GM13977 (cell line): ENCODE measurements at regions not wholly inside any gene's neighbourhood (a gene's known extent, or its start where the extent isn't known, plus 50 kb on each side); places are given as distances from the start of the nearest gene placed in this dataset.

Experiments
- DNase-seq: peaks from one replicate; pipeline ENCODE4 v3.0.0; 2012; ENCODE audit warnings: low spot score
- in situ Hi-C: fragments of 300-500 bp; cut with MboI; formaldehyde crosslinking; loops from one replicate; pipeline ENCODE4 v1.12.0; 2022; ENCODE audit warnings: low sequenced_read_pairs, low pct_unique_long_range_greater_than_20kb, mixed read lengths, inconsistent platforms; ENCODE audit not compliant: unreplicated experiment
- TF ChIP-seq, protein P1 (sequence below): IDR thresholded peaks from 2 replicates; pipeline ENCODE4 v1.5.1; 2012; ENCODE audit warnings: mild to moderate bottlenecking, control low read depth; ENCODE audit not compliant: insufficient read depth; ENCODE audit errors: extremely low read depth, missing control alignments

DNA sequence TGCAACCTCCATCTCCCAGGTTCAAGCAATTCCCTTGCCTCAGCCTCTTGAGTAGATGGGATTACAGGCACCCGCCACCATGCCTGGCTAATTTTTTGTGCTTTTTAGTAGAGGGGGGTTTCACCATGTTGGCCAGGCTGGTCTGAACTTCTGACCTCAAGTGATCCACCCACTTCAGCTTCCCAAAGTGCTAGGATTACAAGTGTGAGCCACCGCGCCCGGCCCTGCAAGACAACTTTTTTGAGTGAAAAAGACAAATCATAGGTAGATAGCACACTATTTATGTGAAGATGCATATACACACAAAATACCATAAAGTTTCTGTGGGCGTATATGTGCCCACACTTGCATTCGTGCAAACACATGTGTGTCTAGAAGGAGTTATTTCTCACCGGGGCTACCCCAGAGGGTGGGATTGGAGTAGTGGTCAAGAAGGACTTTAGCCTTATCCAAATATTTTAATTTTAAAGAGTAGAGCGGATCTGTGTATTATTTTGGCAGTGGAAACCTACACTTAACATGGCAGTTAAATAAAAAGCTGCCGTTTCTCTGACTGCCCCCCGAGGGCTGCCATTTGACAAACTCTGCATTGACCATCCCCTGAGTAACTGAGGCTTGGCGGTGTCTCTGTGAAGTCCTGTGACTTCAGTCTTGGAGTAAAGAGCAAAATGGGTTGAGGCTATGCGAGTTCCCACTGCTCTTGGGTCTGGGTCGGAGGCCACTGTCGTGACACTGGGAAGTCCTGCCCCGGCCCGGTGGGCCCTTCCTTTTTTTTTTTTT lies 93.4 kb upstream of the PTCH1 start:
- TF ChIP-seq, protein P1, sequence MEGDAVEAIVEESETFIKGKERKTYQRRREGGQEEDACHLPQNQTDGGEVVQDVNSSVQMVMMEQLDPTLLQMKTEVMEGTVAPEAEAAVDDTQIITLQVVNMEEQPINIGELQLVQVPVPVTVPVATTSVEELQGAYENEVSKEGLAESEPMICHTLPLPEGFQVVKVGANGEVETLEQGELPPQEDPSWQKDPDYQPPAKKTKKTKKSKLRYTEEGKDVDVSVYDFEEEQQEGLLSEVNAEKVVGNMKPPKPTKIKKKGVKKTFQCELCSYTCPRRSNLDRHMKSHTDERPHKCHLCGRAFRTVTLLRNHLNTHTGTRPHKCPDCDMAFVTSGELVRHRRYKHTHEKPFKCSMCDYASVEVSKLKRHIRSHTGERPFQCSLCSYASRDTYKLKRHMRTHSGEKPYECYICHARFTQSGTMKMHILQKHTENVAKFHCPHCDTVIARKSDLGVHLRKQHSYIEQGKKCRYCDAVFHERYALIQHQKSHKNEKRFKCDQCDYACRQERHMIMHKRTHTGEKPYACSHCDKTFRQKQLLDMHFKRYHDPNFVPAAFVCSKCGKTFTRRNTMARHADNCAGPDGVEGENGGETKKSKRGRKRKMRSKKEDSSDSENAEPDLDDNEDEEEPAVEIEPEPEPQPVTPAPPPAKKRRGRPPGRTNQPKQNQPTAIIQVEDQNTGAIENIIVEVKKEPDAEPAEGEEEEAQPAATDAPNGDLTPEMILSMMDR, result no peak
- DNase-seq, result no peak
- in situ Hi-C loops, result no loop called here

DNA sequence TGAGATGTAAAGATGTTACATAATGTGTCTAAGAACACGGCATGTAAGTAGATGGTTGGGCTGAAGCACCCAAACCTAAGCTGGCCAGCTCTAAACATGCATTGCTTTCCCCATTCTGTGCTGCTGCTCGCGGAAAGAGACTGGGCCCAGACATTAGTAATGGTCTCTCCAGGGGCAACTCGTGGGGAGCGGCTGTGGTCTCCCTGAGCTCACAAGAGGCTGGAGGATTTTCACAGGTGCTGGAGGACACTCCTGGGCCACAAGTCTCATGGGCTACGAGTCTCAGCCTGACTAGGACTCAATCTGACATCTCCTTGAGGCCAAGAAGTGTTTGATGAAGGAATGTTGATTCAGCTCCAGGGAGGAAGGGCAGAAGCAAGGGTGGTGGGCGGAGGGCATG lies 92.7 kb upstream of the PTCH1 start:
- TF ChIP-seq, protein P1, result no peak

DNA sequence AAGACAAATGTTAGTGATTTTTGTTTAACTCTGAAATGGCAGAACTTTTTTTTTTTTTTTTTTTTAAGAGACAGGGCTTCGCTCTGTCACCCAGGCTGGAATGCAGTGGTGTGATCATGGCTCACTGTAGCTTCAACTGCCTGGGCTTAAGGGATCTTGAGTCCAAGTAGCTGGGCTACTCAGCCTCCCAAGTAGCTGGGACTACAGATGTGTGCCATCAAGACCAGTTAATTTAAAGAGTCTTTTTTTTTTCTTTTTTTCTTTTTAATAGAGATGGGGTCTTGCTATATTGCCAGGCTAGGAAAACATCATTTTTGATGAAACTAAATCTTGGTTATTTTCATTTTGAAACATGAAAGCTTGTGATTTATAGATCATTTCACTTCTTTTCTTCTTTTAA lies 91.6 kb upstream of the PTCH1 start:
- TF ChIP-seq, protein P1, result no peak
- in situ Hi-C loops, result no loop called here
- no peak for DNase-seq

More for the DNA sequence above, 92.7 kb upstream of the PTCH1 start:
- no peak for DNase-seq
- in situ Hi-C loops, result no loop called here

DNA sequence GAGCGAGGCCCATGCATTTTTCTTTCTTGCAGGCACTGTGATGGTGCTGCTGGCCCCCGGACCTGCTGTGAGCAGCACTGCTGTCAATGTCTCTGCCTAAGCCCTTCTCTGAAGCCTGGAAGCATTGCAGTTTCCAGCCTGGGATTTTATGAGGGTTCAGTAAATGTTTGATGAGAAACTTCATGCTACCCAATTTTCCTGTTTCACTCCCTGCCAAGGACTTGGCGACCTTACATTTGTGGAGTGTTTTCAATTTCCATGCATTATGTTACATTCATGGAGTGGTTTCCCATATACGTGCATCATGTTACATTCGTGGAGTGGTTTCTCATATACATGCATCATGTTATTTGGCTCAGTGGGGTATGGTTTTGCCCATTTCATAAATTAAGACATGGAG lies 90.7 kb upstream of the PTCH1 start:
- in situ Hi-C loops, result no loop called here
- DNase-seq, result no peak
- TF ChIP-seq, protein P1, result no peak

DNA sequence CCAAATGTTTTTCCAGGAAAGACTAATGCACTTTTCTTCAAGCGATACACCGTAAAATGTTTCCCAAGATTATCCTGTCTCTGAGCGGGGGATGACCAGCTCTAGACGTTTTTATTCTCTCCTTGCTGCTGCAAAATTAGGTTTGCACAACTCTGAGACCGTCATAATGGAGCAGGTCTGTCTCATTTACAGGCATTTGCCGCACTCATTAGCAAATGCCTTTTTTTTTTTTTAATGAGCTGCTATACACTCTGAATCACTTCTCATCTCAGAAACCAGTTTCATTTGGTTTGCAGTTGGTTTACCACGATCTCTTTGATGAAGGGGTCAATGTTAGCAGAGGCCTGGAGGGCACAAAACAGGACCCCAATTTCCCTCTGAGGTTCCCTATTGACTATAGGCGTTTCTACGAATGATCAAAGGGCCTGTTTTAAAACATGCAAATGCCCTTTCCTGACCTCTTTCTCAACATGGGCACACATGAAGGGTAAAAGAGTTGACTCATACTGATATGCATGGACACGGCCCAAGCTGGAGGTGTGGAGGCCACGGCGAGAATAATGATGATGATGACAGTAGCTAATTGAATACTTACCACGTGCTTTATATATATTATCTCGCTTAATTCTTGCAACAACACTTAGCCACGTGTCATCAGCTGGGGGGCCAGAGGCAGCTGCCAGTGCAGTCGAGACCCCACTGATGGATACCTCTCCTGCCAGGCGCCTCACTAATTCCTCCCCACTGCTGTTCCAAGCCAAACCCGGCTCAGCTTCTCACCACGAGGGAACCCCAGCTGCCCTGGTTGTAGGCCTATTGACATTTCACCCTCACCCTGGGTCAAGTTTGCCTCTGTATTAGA lies 89.9 kb upstream of the PTCH1 start:
- in situ Hi-C loops, result no loop called here
- DNase-seq, result no peak
- TF ChIP-seq, protein P1, result no peak

DNA sequence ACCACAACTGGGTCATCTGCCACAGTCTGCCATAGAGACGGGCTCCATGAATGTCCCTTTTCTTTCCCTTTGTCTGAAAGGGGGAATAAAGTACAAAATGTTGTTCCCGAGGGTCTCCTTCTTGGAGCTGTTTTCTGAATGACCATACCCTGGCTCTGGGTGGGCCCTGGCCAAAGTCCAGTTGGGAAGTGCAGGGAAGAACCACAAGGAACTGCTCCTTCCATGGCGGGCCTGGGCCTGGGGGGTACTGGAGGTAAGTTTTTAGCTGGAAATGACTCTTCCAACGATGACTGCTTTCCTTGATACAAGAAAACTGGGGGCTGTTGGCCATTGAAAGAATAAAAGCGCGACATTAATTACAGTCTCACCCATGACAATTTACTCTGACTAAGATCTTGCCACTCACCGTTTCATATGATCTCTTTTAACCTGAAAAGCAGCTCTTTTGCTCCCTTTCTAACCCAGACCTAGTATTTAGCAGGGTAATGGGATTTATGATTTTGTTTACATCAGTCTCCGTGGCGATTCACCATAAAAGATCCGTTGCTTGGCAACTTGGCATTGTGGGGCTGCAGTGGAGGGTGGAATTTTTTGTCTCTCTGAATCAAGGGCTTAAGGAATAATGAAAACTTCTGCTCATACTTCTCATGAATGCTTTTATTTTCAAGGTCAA lies 89.2 kb upstream of the PTCH1 start:
- in situ Hi-C loops, result no loop called here
- DNase-seq, result no peak
- TF ChIP-seq, protein P1, result no peak
